Epidermal melanocyte (primary cell): ENCODE measurements at regions not wholly inside any gene's neighbourhood (a gene's known extent, or its start where the extent isn't known, plus 50 kb on each side); places are given as distances from the start of the nearest gene placed in this dataset.
"Not testable (repeated sequence)": the region's sequence is repeated elsewhere in the genome, so short reads cannot be mapped to it uniquely, and the experiment has no call there.

Experiments
- DNase-seq: peaks from one replicate; pipeline ENCODE4 v3.0.0; 2011; ENCODE audit warnings: low spot score; ENCODE audit not compliant: insufficient read length

DNA sequence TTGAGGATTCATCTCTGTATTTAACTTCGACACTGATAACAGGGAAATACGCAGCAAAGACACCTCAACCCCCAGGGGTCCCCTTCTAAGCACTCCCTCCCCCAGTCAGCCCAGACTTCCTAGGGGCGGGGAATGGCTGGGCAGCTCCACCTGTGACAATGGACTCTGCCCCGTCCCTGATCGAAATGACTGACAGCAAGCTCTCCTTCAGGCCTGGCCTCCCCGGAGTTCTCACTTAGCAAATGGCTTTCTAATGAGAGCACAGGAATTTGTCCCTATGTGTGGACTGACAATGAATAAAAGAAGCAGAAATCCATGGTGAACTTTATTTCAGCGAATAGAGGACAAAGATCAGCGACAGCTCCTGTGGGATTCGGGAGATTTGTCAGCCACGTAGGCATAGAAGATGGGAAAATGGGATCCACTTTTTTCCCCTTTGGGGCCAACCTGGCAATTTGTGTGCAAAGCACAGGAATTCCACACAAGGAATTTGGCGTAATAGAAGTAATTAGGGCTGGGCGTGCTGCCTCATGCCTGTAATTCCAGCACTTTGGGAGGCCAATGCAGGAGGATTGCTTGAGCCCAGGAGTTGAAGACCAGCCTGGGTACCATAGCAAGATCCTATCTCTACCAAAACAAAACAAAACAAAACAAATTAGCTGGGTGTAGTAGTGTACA, 63.8 kb downstream of the TNFAIP2 start:
- no peak for DNase-seq

DNA sequence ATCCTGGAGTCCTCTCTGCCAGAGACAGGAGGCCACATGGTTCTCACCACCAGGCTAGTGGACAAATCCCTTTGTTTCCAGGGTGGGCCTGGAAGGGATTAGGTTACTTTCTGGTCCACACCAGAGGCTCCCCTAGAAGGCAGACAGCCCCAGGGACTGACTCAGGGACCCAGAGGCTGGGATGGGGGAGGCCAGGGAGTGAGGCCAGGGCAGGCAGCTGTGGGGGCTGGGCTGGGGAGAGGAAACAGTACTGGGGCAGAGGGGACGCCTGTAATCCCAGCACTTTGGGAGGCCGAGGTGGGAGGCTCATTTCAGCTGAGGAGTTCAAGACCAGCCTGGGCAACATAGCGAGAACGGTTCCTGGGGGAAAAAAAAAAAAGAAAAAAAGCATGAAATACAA, 64.7 kb downstream of the TNFAIP2 start:
- DNase-seq, result no peak

DNA sequence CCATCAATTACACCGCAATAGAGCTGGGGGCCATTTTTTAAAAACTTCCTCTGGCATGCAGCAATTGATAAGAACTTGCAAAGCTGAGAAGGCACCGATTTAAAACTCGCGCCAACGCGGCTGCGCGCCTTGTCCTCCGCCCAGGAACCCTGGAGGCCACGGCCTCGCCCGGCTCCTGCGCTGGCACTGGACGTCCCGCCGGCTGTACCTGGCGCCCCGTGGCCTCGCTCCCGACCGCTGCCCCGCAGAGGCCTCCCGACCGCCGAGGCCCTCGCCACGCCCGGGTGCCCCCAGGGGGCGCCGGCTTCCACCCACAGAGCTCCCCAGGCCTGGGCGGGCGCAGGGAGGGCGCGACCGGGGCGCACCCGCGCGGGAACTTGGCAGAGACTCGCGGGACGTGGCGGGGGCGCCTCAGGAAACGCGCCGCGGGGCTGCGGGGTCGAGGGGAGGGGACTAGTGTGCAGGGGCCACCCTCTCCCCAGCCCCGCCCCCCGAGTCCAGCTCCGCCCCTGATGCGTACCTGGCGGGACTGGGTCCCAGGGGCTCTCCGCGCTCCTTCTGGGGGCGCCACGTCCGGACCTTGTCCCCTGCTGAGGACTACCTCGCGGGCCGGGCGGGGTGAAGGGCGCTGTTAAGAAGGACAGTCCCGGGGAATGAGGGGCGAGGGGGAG, 65.7 kb downstream of the TNFAIP2 start:
- no peak for DNase-seq

DNA sequence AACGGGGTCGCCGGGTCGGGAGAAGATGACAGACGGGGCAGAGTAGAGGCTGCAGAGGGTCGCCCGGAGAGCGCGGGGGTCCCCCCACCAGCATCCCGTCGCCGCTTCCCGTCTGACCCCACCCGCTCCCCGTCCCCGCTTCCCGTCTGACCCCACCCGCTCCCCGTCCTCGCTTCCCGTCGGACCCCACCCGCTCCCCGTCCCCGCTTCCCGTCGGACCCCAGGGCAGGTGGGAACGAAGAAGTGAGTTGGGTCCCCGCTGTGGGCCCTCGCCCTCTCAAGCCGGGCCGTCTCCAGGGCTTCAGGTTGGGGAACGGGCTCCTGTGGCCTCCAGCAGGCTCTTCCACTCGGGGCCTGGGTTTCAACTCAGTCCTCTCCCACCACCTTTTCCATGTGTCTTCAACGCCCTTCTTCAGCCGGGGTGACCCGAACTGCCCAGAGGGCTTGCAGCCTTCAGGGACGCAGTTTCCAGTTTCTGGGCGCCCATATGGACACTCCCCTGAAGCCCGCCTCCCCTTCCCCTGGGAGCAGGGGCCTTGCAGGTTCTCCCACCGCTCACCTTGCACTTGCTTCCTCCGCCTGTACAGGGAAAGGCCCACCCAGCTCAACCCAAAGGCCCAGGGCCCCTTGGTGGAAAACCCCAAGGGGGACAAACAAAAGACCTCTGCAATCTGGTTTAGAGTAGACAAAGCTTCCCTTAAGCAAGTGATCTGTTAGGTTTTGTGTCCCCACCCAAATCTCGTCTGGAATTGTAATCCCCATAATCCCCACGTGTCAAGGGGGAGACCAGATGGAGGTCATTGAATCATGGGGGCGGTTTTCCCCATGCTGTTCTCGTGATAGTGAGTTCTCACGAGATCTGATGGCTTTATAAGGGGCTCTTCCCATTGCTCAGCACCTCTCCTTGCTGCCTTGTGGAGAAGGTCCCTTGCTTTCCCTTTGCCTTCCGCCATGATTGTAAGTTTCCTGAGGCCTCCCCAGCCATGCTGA, 66.5 kb downstream of the TNFAIP2 start:
- DNase-seq, result no peak

DNA sequence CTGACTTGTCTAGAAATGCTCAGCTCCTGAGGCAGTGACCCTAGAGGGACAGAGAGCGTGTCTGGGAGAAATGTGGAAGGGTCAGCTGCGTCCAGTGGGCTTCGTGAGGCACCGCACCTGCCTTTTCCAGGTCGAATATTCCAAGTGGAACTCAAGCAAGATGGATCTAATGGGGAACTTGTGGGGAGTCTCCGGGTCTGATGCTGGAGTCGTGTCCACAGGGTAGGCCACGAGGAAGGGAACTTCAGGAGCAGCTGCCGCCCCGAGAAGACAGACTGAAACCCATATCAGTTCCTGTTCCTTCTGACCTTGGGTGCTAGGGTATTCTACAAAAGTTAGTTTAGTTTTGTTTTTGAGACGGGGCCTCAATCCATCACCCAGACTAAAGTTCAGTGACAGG, 67.5 kb downstream of the TNFAIP2 start:
- DNase-seq, result no peak

DNA sequence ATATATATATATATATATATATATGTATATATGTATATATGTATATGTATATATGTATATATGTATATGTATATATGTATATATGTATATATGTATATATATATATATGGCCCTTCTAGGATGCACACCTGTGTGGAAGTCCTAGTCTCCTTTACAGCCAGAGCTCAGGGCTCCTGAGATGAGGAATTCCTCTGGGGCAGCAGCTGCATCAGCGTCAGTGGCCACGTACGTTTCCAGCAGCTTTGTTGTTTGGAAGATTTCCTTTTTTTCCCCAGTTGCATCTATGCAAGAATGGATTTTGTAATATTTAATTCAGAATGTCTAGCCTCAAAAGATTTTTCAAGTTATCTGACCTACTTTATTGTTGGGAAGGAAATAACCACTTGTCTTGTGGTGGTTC, 68.6 kb downstream of the TNFAIP2 start:
- DNase-seq, result no peak

DNA sequence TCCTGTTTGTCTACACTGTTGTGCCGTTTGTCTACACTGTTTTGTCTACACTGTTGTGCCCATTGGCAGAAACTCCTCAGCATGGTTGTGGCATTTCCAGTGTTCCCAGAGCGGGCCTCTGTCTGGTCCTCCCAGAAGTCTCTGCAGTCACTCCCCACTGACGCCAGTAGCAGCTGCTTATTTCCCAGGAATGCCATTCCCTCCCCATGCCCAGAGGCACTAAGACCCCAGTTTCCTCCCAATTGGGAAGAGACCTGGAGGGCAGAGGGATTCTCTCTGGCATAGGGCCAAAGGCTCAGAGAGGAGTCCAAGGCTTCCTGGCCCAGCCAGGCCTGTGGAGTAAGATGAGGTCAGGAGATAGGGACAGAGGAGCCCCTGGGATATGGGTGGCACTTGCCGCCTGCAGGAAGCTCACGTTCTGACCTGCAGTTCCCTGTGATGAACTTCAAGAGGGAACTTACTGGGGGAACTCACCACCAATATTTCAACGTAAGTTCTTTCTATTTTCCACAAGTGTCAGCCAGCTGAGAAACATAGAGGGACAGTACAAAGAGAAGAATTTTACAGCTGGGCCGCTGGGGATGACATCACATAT, 69.1 kb downstream of the TNFAIP2 start:
- DNase-seq, result no peak

DNA sequence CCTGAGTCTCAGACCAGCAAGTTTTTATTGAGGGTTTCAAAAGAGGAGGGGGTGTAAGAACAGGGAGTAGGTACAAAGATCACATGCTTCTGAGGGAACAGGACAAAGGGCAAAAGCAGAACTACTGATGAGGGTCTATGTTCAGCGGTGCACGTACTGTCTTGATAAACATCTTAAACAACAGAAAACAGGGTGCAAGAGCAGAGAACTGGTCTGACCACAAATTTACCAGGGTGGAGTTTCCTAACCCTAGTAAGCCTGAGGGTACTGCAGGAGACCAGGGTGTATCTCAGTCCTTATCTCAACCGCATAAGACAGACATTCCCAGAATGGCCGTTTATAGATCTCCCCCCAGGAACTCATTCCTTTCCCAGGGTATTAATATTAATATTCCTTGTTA, 69.6 kb downstream of the TNFAIP2 start:
- not testable (repeated sequence) for DNase-seq

DNA sequence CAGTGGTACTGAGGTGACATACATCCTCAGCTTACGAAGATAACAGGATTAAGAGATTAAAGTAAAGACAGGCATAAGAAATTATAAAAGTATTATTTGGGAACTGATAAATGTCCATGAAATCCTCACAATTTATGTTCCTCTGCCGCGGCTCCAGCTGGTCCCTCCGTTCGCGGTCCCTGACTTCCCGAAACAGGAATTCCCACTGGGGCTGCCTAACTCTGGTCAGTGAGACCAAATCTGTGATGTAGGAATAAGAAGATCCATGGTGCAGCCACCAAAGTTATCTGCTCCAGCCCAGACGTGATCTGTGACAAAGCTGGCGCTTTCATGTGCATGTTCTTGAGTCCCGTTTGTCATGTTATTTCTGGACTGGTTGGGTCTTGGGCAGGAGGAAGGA, 70.2 kb downstream of the TNFAIP2 start:
- not testable (repeated sequence) for DNase-seq

DNA sequence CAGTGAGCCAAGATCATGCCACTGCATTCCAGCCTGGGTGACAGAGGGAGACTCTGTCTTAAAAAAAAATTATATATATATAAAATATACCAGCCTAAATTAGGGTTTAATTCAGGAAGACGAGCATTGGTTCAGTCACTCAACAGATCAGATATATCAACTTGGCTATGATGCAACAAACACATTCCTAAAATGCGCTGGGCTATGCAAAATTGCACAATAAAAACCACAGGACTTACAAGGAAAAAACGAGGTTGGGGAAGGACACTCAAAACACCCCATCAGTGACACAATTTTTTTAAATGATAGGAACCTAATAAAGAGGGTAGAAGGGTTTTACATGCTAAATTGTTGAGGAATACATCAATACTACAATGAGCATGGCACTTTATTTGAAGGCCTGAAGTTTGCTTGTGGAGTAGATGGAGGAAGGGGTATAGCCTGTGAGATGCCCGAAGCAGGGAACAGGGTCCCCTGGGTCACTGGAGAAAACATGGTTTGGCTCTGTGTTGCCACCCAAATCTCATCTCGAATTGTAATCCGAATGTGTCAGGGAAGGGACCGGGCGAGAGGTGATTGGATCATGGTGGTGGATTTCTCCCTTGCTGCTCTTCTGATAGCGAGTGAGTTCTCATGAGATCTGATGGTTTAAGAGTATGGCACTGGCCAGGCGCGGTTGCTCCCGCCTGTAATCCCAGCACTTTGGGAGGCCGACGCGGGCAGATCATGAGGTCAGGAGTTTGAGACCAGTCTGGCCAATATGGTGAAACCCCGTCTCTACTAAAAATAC, 71.2 kb downstream of the TNFAIP2 start:
- DNase-seq, result no peak

DNA sequence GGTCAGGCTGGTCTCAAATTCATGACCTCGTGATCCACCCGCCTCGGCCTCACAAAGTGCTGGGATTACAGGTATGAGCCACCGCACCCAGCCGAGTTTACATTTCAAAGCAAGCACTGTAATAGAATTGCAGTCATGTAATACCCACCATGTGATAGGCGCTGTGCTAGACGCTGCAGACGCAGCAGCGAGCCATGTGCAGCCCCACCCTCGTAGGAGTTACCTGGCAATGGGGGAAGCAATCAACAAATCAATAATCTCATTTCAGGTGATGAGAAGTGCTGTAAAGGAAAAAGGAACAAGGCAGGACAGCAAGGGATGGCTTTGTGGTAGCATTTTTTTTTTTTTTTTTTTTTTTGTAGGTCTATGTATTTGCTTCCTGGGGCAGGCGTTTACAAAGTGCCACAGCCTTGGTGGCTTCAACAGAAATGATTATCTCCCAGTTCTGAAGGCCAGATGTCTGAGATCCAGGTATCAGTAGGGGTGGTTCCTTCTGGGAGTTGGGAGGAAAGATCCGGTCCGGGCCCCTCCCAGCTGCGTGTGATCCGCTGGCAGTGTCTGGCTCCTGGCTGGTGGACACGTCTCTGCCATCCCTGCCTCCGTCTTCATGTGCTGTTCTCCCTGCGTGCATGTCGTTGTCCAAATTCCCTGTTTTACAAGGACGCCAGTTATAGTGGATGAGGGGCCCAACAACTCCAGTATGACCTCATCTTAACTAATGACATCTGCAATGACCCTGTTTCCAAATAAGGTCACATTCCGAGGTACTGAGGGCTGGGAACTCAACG, 72.8 kb downstream of the TNFAIP2 start:
- no peak for DNase-seq

DNA sequence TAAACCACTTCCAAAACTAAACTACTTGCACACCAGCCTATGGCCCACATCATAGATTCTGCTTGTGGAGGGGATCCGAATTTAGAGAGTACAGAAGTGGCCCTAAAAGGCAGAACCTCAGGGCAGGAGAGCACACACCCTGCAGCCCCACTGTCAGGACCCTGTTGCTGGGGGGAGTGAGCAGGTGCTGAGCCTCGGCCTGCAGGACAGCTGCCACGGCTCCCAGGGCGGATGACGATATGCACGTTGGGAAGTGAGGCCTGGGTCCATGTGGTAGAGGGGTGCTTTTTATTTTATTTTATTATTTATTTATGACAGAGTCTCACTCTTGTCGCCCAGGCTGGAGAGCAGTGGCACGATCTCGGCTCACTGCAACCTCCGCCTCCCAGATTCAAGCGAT, 73.5 kb downstream of the TNFAIP2 start:
- DNase-seq, result no peak

DNA sequence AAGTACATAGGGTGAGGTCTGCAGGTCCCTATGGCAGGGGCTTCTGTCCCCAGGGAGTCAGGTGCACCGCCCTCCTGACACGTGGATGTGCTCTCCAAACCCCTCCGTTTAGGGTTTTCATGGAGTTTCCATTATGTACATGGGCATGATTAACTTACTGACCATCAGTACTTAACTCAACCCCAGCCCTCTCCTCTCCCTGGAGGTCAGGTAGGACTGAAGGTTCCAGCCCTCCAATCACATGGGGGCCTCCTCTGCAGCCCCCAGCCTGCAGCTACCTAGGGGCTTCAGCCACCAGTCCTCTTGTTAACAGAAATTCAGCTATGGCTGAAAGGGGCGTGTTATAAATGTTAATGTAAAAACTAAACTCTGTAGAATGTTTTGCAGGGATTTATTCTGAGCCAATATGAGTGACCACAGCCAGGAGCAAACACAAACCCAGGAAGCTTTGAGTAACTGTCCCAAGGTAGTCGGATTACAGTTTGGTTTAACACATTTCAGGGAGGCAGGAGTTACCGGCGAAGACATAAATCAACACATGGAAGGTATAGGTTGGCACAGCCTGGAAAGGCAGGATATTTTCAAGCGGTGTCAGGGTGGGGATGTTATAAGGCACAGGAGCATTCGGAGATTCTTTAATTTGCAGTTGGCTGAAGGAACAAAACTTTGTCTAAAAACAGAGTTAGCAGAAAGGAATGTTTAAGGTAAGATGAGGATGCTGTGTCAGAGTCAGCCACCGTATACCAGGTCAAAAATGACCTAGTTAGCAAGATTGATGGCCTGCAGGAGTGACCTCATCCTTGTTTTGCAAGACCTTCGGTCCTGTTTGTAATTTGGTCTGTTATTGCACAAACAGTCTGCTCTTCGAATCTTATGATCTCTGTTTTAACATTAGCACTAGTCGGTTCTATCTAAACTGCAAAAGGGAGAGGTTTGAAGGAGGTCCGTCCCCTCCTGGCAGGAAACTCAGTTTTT, 75.2 kb downstream of the TNFAIP2 start:
- no peak for DNase-seq

DNA sequence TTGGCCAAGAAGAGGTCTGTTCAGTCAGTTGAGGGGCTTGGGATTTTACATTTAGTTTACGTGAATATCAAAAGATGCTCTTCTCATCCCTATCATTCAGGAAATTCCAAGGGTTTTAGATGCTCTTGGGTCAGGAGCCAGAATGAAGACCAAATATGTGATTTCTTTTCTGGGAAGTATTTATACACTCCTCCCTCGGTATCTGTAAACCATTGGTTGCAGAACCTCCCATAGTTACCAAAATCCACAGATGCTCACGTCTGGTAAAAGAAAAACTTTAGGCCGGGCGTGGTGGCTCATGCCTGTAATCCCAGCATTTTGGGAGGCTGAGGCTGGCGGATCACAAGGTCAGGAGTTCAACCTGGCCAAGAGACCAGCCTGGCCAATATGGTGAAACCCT, 75.9 kb downstream of the TNFAIP2 start:
- no peak for DNase-seq

DNA sequence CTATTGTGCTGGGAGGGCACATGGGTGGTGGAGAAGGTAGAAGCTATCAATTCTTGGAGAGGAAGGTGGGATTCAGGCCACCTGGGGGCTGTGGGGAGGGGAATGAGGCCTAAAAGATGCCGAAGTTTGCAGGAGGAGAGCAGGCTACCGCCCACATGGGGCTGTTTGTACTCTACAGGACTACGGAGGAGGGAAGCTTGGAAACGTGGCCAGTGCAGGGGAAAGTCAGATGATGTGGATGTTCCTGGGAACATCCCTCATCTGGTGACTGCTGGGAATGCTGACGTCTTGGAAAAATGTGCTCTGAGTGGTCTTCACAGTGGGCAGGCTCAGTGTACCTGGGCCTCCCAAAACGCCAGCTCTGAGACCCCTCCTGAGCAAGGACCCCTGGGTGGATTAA, 78.5 kb downstream of the TNFAIP2 start:
- DNase-seq, result no peak

DNA sequence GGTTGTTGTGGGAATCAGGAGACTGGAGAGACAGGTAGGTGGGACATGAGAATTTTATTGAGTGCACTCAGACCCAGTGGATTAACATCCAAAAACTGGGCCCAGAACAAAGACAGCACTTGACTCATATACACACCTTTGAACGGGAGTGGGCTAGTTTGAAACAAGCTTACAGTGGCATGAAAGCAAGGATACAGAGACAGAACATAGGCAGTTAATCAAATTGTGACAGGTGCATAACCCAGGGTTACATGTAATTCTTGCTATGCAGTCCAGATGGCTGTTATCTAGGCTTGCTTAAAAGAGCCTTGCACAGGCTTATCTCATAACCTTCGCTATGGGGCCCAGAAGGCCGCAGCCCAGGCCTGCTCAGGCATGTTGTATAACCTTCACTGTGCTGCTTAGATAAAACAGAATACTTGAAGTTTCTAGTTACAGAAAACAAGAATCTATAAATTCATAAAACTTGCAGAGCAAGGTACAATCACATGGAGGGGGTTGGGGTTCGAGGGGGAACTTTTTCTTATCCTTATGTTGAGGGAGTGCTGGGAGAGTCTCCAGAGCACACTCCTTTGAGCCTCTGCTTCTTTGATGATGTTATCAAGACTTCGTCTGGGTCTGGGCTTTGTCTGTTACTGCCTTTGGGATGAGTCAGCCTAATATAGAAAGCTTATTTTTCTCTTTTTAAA, 81.7 kb downstream of the TNFAIP2 start:
- no peak for DNase-seq

DNA sequence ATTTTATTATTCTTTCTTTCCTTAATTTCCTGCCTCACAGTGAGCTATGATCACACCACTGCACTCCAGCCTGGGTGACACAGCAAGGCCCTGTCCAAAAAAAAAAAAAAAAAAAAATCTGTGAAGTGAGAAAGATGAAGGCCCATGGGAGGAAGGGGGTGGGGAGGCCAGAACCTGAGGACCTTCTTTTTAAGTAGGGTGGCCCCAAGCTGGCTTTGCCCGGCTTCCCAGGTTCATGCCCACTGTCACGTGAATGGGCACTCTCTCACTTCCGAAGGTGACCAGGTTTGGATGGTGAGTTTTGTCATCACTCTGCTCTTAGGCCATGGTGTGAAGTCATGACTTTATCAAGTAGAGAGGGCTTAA, 82.3 kb downstream of the TNFAIP2 start:
- no peak for DNase-seq

DNA sequence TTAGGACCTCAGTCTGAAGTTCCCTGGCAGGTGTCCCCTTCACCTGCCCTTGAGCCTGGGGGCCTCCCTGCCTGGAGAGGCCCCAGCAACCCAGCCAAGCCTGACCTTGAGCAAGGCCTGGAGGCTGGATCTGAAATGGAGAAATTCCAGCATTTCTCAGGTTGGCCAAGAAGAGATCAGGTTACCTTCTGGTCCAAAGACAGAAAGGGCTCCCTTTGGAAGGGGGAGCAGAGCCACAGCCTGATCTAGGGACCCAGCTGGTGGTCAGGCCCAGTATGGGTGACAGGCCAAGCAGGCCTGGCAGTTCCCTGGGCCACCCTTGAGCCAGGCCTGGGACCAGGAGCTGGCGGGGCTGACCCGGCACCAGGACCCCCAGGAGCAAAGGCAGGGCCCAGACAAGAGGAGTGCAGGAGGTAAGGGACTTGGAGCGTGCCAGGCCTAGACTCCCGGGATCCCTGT, 82.8 kb downstream of the TNFAIP2 start:
- no peak for DNase-seq
